ENCODE measurements at regions not wholly inside any gene's neighbourhood (a gene's known extent, or its start where the extent isn't known, plus 50 kb on each side); places are given as distances from the start of the nearest gene placed in this dataset.

DNA sequence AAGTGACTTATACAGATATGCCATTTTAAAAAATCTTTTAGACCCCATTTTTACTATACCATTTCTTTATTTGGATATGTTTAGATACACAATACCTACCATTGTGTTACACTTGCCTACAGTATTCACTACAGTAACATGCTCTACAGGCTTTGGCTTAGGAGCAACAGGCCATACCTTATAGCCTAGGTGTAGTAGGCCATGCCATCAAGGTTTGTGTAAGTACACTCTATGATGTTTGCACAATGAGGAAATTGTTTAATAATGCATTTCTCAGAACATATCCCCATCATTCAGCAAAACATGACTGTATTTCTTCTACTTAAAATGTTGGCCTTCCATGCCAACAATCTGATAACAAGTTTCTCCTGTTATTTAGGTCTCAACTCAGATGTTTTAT is 1559.5 kb upstream of the TENM4 start:
- Histone ChIP-seq H3K4me1 (no peaks in the 10 kb centered on the region), H3K9me3 (no peaks in the 10 kb centered on the region), H3K27me3 (no peaks in the 10 kb centered on the region), H3K27ac (no peak overlapping the region), H3K36me3 (no peaks in the 10 kb centered on the region), H3K4me3 (no peak overlapping the region)
- in situ Hi-C loops (cut with MboI; ENCODE audit: low sequenced_read_pairs in 4 of 4) (no loop called here), intact Hi-C loops (cut with DNase I; ENCODE audit: low total_unique reads) (no loop called here)
- ATAC-seq: no peak
- DNase-seq: no peak
- TF ChIP-seq, protein P1, sequence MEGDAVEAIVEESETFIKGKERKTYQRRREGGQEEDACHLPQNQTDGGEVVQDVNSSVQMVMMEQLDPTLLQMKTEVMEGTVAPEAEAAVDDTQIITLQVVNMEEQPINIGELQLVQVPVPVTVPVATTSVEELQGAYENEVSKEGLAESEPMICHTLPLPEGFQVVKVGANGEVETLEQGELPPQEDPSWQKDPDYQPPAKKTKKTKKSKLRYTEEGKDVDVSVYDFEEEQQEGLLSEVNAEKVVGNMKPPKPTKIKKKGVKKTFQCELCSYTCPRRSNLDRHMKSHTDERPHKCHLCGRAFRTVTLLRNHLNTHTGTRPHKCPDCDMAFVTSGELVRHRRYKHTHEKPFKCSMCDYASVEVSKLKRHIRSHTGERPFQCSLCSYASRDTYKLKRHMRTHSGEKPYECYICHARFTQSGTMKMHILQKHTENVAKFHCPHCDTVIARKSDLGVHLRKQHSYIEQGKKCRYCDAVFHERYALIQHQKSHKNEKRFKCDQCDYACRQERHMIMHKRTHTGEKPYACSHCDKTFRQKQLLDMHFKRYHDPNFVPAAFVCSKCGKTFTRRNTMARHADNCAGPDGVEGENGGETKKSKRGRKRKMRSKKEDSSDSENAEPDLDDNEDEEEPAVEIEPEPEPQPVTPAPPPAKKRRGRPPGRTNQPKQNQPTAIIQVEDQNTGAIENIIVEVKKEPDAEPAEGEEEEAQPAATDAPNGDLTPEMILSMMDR (IDR thresholded peaks at IDR 0.05 in 4 of 5, conservative IDR thresholded peaks at IDR 0.05 in 1 of 5): no peak

DNA sequence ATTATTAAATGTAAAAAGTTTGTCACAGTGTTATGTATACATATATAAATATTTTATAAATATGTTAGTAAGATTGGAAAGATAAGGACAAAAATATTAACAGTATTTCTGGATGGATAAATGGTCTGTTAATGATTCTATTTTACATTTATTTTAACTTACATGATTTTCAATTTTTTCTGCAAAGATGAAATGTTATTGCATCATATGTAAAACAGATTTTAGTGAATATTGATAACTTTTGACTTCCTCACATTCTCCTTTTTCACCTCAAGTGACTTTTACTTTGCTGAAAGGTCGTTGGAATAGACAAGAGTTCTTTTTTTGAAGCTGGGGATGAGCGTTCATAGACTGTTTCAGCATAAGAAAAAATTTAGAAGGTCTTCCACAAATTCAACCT is 1554.7 kb upstream of the TENM4 start:
- Histone ChIP-seq H3K9me3 (no peaks in the 10 kb centered on the region), H3K36me3 (no peaks in the 10 kb centered on the region), H3K27ac (no peak overlapping the region), H3K4me3 (no peak overlapping the region), H3K4me1 (no peaks in the 10 kb centered on the region), H3K27me3 (no peaks in the 10 kb centered on the region)
- DNase-seq (no peak), ATAC-seq (no peak)
- intact Hi-C loops (cut with DNase I; ENCODE audit: low total_unique reads) (no loop called here), in situ Hi-C loops (cut with MboI; ENCODE audit: low sequenced_read_pairs in 4 of 4) (no loop called here)
- no peak for TF ChIP-seq POLR2A (IDR thresholded peaks at IDR 0.05)
- TF ChIP-seq, protein P1 (IDR thresholded peaks at IDR 0.05 in 4 of 5, conservative IDR thresholded peaks at IDR 0.05 in 1 of 5): no peak

DNA sequence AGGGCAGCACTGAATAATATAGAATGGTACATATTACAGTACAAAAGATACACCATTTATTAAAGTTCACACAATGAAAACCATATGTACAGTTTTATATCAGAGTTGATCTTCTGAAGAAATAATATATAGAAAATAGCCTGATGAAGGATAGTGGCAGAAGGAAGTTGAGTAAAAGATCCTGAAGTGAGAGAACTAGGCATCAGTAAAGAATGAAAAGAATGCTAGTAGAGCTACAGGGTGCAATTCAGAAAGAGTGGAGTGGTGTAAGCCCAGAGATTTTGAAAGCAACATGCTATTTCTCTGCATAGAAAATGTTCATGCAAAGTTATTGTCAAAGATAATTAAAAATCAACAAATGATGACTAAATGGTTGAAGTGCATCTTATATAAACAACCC is 1552.7 kb upstream of the TENM4 start:
- no peak for DNase-seq
- intact Hi-C loops (cut with DNase I; ENCODE audit: low total_unique reads) (no loop called here), in situ Hi-C loops (cut with MboI; ENCODE audit: low sequenced_read_pairs in 4 of 4) (no loop called here)
- no peak overlapping the region for H3K27ac ChIP-seq
- H3K4me1 ChIP-seq: no peaks in the 10 kb centered on the region
- H3K4me3 ChIP-seq: no peak overlapping the region
- TF ChIP-seq, protein P1 (IDR thresholded peaks at IDR 0.05 in 4 of 5, conservative IDR thresholded peaks at IDR 0.05 in 1 of 5): no peak
- no peak for TF ChIP-seq POLR2A (IDR thresholded peaks at IDR 0.05)
- H3K36me3 ChIP-seq: no peaks in the 10 kb centered on the region
- H3K27me3 ChIP-seq: no peaks in the 10 kb centered on the region
- no peaks in the 10 kb centered on the region for H3K9me3 ChIP-seq
- no peak for ATAC-seq

DNA sequence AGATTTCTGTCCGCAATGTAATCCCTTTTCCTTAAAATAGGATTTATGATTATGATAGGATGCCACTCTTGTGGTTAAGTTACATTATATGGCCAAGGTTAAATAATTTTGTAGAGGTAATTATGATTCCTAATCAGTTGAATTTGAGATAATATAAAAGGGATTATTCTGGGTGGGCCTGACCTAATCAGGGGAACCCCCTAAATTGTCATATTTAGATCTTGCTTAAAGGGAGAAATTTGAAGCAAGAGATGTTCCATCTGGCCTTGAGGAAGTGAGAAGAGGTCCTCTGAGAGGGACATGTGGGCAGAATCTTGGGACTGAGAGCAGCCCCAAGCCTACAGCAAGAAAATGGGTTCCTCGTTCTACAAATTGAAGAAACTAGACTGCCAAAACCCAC is 1550.1 kb upstream of the TENM4 start:
- no peaks in the 10 kb centered on the region for H3K27me3 ChIP-seq
- in situ Hi-C loops (cut with MboI; ENCODE audit: low sequenced_read_pairs in 4 of 4): no loop called here
- intact Hi-C loops (cut with DNase I; ENCODE audit: low total_unique reads): no loop called here
- no peaks in the 10 kb centered on the region for H3K36me3 ChIP-seq
- ATAC-seq (no peak), DNase-seq (no peak)
- H3K27ac ChIP-seq: no peak overlapping the region
- no peaks in the 10 kb centered on the region for H3K9me3 ChIP-seq
- H3K4me3 ChIP-seq: no peak overlapping the region
- no peak for TF ChIP-seq POLR2A (IDR thresholded peaks at IDR 0.05)
- TF ChIP-seq, protein P1 (IDR thresholded peaks at IDR 0.05 in 4 of 5, conservative IDR thresholded peaks at IDR 0.05 in 1 of 5): no peak
- H3K4me1 ChIP-seq: no peaks in the 10 kb centered on the region

DNA sequence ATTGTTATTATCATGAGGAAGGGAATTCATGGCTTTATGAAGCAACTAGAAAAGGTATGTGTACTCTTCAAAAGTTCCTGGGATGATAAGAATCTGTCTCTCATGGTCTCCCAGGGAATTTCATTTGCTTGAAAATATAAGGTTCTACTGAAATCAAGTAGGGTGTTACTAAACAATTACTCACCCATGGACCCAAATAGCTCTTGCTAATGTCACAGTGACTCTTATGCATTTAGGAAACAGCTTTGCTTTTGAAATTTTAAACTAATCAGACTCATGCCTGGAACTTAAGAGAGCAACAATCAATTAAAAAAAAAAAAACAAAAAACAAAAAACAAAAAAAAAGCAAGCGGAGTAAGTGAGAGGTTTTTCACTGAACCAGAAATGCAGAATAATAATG is 1546.3 kb upstream of the TENM4 start:
- intact Hi-C loops (cut with DNase I; ENCODE audit: low total_unique reads) (no loop called here), in situ Hi-C loops (cut with MboI; ENCODE audit: low sequenced_read_pairs in 4 of 4) (no loop called here)
- TF ChIP-seq POLR2A (IDR thresholded peaks at IDR 0.05): no peak
- TF ChIP-seq, protein P1 (IDR thresholded peaks at IDR 0.05 in 4 of 5, conservative IDR thresholded peaks at IDR 0.05 in 1 of 5): no peak
- ATAC-seq: no peak
- Histone ChIP-seq H3K36me3 (no peaks in the 10 kb centered on the region), H3K4me3 (no peak overlapping the region), H3K27ac (no peak overlapping the region), H3K9me3 (no peaks in the 10 kb centered on the region), H3K27me3 (no peaks in the 10 kb centered on the region), H3K4me1 (no peaks in the 10 kb centered on the region)
- DNase-seq: no peak

Data from gastrocnemius medialis (tissue), 4 donors.